NCI-H146 treated with DMSO at 0.1 percent for 48 hours (cell line): ENCODE measurements at regions not wholly inside any gene's neighbourhood (a gene's known extent, or its start where the extent isn't known, plus 50 kb on each side); places are given as distances from the start of the nearest gene placed in this dataset.
"Not testable (repeated sequence)": the region's sequence is repeated elsewhere in the genome, so short reads cannot be mapped to it uniquely, and the experiment has no call there.

Experiments
- DNase-seq: peaks from one replicate; lab custom pipeline; 2025; ENCODE audit not compliant: unreplicated experiment; lab: John Stamatoyannopoulos, UW

GRCh38 chr9:41771693-41772092 lies 357.5 kb downstream of the CNTNAP3B start:
- not testable (repeated sequence) for DNase-seq

DNA sequence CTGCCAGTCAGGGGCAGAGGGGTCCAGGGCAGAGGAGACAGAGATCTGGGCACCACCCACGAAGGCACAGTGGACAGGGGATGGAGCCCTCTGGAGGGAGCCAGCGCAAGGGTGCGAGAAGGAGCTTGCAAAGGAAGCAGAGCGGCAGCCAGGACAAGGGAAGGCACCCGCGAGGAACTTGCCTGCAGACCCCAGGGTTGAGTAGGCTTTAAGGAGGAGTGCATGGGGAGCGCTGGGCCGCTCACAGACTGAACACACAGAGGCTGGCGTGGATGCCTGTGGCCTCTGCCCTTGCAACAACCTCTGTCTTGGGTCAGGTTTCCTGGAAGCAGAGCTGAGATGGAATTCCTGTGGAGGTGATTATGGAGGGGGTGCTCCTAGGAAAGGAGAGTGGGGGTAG lies 374.4 kb downstream of the CNTNAP3B start:
- not testable (repeated sequence) for DNase-seq

- not testable (repeated sequence) for DNase-seq
Measured at GRCh38 chr9:41754403-41754802, 374.8 kb downstream of the CNTNAP3B start.

DNA sequence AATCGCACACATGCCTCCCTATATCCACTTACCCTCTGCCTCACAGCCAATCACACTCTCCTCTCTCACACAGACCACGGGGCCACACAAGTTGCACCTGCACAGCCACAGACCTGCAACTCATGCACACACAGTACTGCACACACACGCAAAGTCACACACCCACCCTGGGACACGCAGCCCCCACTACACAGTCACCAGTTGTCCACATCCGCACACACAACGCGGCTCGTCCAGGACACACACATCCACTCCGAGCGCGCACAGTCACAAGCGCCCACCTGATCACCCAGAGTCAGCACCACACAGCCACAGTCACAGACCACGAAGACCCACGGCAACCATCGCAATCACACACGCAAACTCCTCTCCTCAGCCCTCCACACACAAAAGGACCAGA lies 387.3 kb downstream of the CNTNAP3B start:
- not testable (repeated sequence) for DNase-seq

DNA sequence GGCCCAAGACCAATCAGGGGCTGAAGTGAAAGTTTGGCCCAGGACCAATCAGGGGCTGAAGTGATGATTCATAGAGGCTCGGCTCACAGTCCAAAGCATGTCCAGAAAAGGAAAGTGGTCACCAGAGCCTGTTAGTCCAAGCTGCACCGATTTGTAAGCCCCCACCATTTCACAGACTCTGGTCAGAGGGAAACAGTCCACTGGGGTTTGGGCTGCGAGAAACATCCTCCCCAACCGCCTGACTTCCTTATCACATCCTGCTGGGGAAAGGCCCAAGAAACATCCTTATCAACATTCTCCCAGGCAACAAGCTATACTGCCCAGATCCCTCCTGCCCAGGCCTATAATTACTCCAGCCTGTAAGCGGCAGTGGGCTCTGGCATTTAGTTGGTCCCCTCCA lies 388.1 kb downstream of the CNTNAP3B start:
- not testable (repeated sequence) for DNase-seq

GRCh38 chr9:41738681-41739080 lies 390.5 kb downstream of the CNTNAP3B start:
- DNase-seq, result not testable (repeated sequence)

GRCh38 chr9:41699190-41699589 lies 430.0 kb downstream of the CNTNAP3B start:
- DNase-seq, result not testable (repeated sequence)

- DNase-seq, result not testable (repeated sequence)
Measured at GRCh38 chr9:41697080-41697479, 432.1 kb downstream of the CNTNAP3B start.

DNA sequence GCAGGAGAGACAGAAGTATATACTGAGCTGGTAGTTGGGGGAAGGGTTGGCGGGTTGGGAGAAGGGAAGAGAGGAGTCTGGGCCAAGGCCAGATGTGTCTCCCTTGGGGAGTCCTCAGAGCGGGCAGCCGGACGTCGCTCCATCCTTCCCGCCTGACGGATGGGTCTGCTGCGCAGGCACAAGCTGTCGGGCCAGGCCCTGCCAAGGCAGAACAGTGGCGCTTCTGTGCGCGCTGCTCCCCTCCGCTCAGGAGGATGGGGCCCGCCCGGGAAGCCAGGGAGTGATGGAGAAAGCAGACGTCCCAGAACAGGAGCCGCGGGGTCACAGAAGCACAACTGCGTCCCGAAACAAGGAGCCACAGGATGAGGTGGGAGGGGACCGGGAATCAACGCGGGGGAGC lies 449.9 kb downstream of the CNTNAP3B start:
- not testable (repeated sequence) for DNase-seq

DNA sequence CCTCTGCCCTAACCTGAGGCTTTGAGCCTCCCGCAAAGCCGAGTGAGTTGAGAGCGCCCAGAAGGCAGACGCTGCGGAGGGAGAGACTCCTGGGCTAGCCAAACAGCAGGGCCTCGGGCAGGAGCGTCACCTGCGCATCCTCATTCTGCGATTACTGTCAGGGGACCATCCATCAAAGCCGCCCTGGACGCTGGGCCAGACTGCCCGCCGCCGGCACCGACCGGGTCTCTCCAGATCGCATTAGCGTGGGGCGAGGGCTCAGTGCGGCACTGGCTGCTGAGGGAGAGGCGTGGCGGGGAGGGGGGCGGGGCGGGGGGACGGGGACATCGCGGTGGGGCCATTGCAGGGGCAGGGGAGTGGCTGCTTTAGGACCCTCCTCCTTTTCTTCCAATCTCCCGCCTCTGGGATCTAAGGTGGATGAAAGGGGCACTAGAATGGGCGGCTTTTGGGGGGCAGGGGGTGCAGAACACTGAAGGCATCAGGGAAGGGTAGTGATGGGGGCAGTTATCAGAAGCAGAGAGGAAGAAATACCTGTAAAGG lies 465.7 kb downstream of the CNTNAP3B start:
- not testable (repeated sequence) for DNase-seq

GRCh38 chr9:41658706-41659105 lies 469.6 kb upstream of the ZNG1F start:
- DNase-seq, result not testable (repeated sequence)

DNA sequence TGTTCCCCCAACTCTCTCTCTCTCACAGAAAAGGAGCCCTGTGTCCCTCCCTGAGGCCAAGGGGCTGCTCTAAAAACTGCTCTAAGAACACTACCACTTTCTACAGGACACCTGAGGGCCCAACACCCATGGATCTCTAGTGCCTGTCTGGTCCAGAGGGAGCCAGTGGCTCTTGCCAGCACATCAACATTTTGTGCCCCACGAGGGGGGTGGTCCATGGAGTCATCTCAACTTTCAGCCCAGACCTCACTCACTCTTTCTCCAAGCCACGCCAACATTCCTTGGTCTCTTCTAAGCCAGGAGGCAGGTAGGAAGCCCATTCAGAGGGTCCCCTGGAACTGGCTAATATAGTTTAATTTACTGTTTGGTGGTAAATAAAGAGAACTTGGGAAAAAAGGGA lies 469.0 kb upstream of the ZNG1F start:
- not testable (repeated sequence) for DNase-seq

DNA sequence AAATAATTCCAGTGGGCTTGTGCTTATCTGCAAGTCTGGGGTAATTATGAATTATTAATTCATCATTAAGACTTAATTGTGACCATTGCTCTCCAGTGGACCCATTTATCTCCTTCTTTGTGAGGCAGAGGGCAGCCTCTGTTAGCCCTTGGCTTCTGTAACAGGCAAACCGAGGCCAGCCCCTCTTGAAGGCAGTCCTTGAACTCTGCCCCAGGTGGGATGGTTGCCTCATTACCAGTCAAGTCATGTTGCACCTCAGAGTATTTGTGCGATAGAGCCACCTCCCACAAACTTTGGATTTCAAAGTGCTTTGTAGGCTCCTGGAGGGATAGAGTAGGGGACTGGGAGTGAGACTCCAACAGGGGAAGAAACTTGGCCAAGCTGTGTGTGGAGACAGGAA lies 468.0 kb upstream of the ZNG1F start:
- not testable (repeated sequence) for DNase-seq

DNA sequence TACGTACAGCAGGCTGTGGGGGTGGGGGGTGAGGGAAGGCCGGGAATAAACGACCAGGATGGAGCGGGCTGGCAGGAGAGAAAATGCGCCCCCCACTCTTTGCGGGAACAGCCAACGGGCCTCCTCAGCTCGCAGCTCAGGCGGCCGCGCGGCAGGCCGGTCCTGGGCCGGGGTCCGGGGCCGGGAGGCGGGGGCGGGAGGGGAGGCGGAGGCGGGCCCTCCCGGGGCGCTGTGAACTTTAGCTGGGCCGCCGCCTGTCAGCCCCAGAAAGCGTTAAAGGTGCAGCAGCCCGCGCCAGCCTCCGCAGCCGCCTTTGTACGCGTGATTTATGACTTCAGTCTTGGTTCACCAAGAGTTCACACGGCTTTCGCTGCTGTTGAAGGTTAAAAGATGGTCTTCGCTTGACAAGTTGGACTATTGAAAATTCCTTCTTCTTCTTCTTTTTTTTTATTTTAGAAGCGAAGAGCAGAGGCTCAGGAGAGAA lies 466.0 kb upstream of the ZNG1F start:
- not testable (repeated sequence) for DNase-seq

DNA sequence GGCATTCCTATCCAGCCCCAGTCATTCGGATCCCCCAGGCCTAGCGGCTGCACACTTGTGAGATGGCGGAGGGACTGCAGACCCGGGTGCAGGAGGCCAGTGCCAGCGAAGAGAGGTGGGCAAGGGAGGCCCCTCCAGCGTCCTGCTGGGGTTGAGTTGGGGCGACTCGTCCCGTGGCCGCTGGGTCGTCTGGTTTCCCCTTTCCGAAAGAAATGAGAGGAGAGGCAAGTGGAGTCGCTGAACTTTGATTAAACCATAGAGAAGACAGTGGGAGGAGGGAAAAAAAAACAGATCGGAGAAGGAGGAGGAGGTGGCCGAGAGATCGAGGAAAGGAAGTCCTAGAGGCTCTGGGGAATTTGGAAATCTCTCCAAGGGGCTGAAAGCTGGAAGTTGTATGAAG lies 465.2 kb upstream of the ZNG1F start:
- DNase-seq, result not testable (repeated sequence)

GRCh38 chr9:41653560-41654340 lies 464.6 kb upstream of the ZNG1F start:
- DNase-seq, result not testable (repeated sequence)

DNA sequence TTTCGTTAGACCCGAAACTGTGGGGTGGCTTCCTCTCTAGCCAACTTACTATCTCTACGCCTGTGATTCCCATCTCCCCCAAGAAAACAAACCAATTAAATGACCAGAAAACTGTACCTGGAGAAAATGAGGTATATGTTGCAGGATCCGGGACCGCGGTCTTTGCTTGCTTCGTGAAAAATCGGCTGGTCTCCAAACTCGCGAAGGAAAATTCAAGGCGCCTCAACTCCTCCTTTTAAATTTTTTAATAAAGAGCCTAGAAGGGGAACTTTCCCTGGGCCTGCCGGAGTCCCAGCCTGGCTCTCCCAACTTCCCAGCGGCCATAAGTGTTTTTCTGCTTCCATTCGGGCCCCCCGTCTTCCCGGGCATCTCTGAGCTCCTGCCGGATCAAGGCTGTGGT lies 463.7 kb upstream of the ZNG1F start:
- not testable (repeated sequence) for DNase-seq

DNA sequence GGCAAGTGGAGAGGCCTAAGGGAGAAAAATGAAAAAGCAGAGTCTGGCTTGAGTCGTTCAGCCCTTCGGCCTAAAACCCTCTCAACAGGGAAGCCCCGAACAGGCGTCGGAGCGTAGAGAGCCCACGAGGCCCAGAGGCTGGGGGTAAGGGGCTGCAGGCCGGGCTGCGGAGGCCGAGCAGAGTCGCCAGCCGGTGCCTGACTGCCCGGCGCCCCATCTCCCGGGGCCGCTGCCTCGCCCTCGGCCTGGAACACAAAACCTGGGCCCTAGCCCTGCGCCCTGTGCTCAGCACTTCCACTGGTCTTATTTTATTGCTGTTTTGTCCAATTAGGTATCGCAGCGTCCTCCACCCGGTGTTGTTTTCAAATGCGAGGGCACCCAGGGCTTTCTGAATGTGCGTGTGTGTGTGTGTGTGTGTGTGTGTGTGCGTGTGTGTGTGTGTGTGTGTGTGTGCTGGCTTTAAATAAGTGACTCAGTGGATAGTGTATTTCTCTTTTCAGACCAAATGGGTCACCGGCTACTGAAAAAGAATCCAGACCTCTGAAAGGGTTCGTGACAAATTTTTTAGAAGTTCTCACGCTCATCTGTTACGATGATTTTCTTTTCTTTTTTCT lies 463.1 kb upstream of the ZNG1F start:
- DNase-seq, result not testable (repeated sequence)

DNA sequence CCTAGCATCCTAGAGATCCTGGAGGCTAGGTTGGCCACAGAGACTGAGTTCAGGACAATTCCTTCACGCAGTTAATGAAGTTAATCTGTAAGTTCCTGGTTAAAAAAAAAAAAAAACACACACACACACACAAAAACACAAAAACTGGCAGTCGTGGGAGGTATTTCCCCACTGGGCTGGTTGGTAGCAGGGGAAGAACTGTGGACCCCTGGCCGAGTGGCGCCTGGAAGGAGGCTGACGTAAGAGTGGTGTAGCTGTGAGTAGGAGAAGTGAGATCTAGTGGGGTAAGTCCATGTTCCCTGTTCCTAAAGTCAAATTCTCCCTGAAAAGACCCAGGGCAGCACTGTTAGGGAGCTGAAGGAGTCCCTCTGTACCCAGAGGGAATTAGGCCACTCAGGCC lies 461.0 kb upstream of the ZNG1F start:
- DNase-seq, result not testable (repeated sequence)

- not testable (repeated sequence) for DNase-seq
Measured at GRCh38 chr9:41648564-41648963, 459.4 kb upstream of the ZNG1F start.

- not testable (repeated sequence) for DNase-seq
Measured at GRCh38 chr9:41646246-41646645, 457.1 kb upstream of the ZNG1F start.
